Heart left ventricle (tissue), 13 donors: ENCODE measurements at regions not wholly inside any gene's neighbourhood (a gene's known extent, or its start where the extent isn't known, plus 50 kb on each side); places are given as distances from the start of the nearest gene placed in this dataset.

ENCODE experiments used
- CTCF ChIP-seq, 12 donors: fragments of 200-600 bp; sonication (generic) in 4 of 12; IDR thresholded peaks; one replicate each; pipeline versions ENCODE4 v1.5.0 to v1.8.0; 2018 to 2022; ENCODE audit warnings: antibody characterized with exemption in 12 of 12, mild to moderate bottlenecking in 5 of 12
- POLR2A ChIP-seq, 2 donors: fragments of 450-650 bp; IDR thresholded peaks; one replicate each; pipeline ENCODE4 v1.6.1; 2017; ENCODE audit warnings: antibody characterized with exemption in 2 of 2, mild to moderate bottlenecking in 2 of 2, moderate library complexity in 2 of 2
- donor health status: ischemic (EF 13 %, LVEDD 7.1; RV severe dilation, severe dysfunction).
- donor health status: DM: no; HTN: yes; CAD: no.
- donor health status: DM: no; HTN: no; CAD: no.
- donor health status: ischemic (EF 25% LVEDD 6.9; RV normal size, moderate dysfunction).
- donor health status: ischemic (EF 25% LVEDD 5.7; RV mildly dilated, moderate dysfunction).
- donor health status: ischemic (EF 35%, LVEDD 5.7; RV mildly dilated, moderate dysfunction).
- donor health status: nonischemic (EF 11% LVEDD 7.7; RV severe dilation, severe dysfunction).
- donor health status: DM: yes; HTN: yes; CAD: no.
- donor health status: PGD.
- donor health status: ischemic (EF 29% LVEDD 5.4; RV normal size, mild dysfunction).
- donor health status: nonischemic (EF 23%, LVEDD 6.1; RV moderate dilation, normal function).

GRCh38 chr3:99475229-99475628, 163.2 kb upstream of the COL8A1 start:
- no peak for TF ChIP-seq CTCF (IDR thresholded peaks at IDR 0.05)
- TF ChIP-seq POLR2A (IDR thresholded peaks at IDR 0.05), result no peak
